ENCODE measurements at regions not wholly inside any gene's neighbourhood (a gene's known extent, or its start where the extent isn't known, plus 50 kb on each side); places are given as distances from the start of the nearest gene placed in this dataset.
"Not testable (repeated sequence)": the region's sequence is repeated elsewhere in the genome, so short reads cannot be mapped to it uniquely, and the experiment has no call there.

DNA sequence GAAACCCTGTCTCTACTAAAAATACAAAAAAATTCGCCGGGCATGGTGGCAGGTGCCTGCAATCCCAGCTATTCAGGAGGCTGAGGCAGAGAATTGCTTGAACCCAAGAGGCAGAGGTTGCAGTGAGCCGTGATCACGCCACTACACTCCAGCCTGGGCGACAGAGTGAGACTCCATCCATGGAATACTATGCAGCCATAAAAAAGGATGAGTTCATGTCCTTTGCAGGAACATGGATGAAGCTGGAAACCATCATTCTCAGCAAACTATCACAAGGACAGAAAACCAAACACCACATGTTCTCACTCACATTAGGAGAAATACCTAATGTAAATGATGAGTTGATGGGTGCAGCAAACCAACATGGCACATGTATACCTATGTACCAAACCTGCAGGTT is 86.0 kb downstream of the CFAP44 start:
- H3K4me2 ChIP-seq (ENCODE audit: insufficient read depth in 1 of 2, low read depth in 2 of 2, low read length in 2 of 2); H3K79me1 ChIP-seq (ENCODE audit: low read depth, low read length); H3K56ac ChIP-seq (replicated peaks; ENCODE audit: insufficient read length, low read depth, low read length); H3K4me1 ChIP-seq (replicated peaks in 1 of 4; ENCODE audit: control insufficient read depth in 3 of 4, insufficient read depth in 4 of 4, low read length in 3 of 4); H2BK120ac ChIP-seq (replicated peaks; ENCODE audit: low read depth, low read length); H3K9me3 ChIP-seq (ENCODE audit: insufficient read depth in 2 of 2, low read depth in 1 of 2, low read length in 1 of 2); H2BK20ac ChIP-seq (ENCODE audit: low read length); POLR2A ChIA-PET (ENCODE audit: partially characterized antibody); H4K91ac ChIP-seq (replicated peaks; ENCODE audit: insufficient read length, low read length); H2BK12ac ChIP-seq (ENCODE audit: low read depth, low read length); H2BK5ac ChIP-seq (ENCODE audit: low read depth, low read length); H3K4me3 ChIP-seq (ENCODE audit: extremely low read depth in 1 of 4, insufficient read depth in 2 of 4, low read depth in 3 of 4, low read length in 4 of 4); H3K36me3 ChIP-seq (ENCODE audit: control insufficient read depth in 2 of 4, insufficient read depth in 4 of 4, low read length in 3 of 4); H3K9ac ChIP-seq (replicated peaks in 1 of 4; ENCODE audit: extremely low read depth in 1 of 4, low read depth in 3 of 4, low read length in 3 of 4); H4K5ac ChIP-seq (ENCODE audit: insufficient read length, low read depth, low read length); H3K27me3 ChIP-seq (replicated peaks in 1 of 4; ENCODE audit: control insufficient read depth in 3 of 4, extremely low read depth in 1 of 4, insufficient read depth in 3 of 4, low read length in 3 of 4); FAIRE-seq; DNase-seq (ENCODE audit: low read depth in 1 of 2, low spot score in 2 of 2); H3K23me2 ChIP-seq (ENCODE audit: low read depth, low read length); H2AFZ ChIP-seq (ENCODE audit: low read length); H3K4ac ChIP-seq (replicated peaks; ENCODE audit: insufficient read length, low read depth, low read length); H3K79me2 ChIP-seq (ENCODE audit: control insufficient read depth in 1 of 2, insufficient read depth in 2 of 2, low read length in 2 of 2); H3K18ac ChIP-seq (ENCODE audit: extremely low read depth, low read length); H4K20me1 ChIP-seq (replicated peaks in 1 of 2; ENCODE audit: control insufficient read depth in 1 of 2, insufficient read depth in 2 of 2, low read length in 2 of 2); H3K27ac ChIP-seq (ENCODE audit: low read depth, low read length); H3K14ac ChIP-seq (ENCODE audit: insufficient read length); H4K8ac ChIP-seq (ENCODE audit: extremely low read depth, insufficient read depth, low read length); H2BK15ac ChIP-seq (ENCODE audit: low read length); H2AK5ac ChIP-seq (ENCODE audit: low read depth, low read length); H3K23ac ChIP-seq (ENCODE audit: insufficient read length): not testable (repeated sequence)
- CTCF ChIA-PET (ENCODE audit: partially characterized antibody) = interaction anchor here (1.7 kb wide), 1 partner anchor 9 kb away, joined by 6 read pairs; no protein-coding TSS in a partner anchor
- WGBS, 2 experiments (ENCODE audit: extremely low coverage in 1 of 2, insufficient coverage in 1 of 2, insufficient read length in 1 of 2, insufficient replicate concordance in 2 of 2, low coverage in 1 of 2, low lambda C conversion rate in 2 of 2, missing lambda C conversion rate in 1 of 2) = 97% methylated on average over 5 of the region's 5 CpGs; no CpG with 5 or more reads in 1 of the 2 experiments
